GM23248 (cell line): ENCODE measurements at regions not wholly inside any gene's neighbourhood (a gene's known extent, or its start where the extent isn't known, plus 50 kb on each side); places are given as distances from the start of the nearest gene placed in this dataset.

Experiments
- DNase-seq: peaks from one replicate; pipeline ENCODE4 v3.0.0-alpha.2; 2015
- H2AFZ ChIP-seq: fragments of 200-600 bp; sonication (generic); 2 replicates; pipeline ENCODE4 v1.6.1; 2016; ENCODE audit warnings: antibody characterized with exemption
- H3F3A ChIP-seq: fragments of 200-600 bp; sonication (generic); 2 replicates; pipeline ENCODE4 v1.6.1; 2016; ENCODE audit warnings: mild to moderate bottlenecking, antibody characterized with exemption, mixed run types; ENCODE audit not compliant: insufficient read depth
- H3K27ac ChIP-seq: fragments of 200-600 bp; sonication (generic); 2 replicates; pipeline ENCODE4 v1.5.1; 2016; ENCODE audit warnings: mild to moderate bottlenecking
- H3K27me3 ChIP-seq: fragments of 200-600 bp; sonication (generic); replicated peaks from 2 replicates; pipeline ENCODE4 v1.6.1; 2016; ENCODE audit warnings: mild to moderate bottlenecking; ENCODE audit not compliant: insufficient read depth
- H3K36me3 ChIP-seq: fragments of 200-600 bp; sonication (generic); 2 replicates; pipeline ENCODE4 v1.6.1; 2016; ENCODE audit warnings: low read depth, mild to moderate bottlenecking
- H3K4me1 ChIP-seq: fragments of 200-600 bp; sonication (generic); 2 replicates; pipeline ENCODE4 v1.6.1; 2016; ENCODE audit warnings: mild to moderate bottlenecking; ENCODE audit not compliant: insufficient read depth
- H3K4me2 ChIP-seq: fragments of 200-600 bp; sonication (generic); one replicate; pipeline ENCODE4 v1.6.1; 2016; ENCODE audit warnings: mild to moderate bottlenecking; ENCODE audit not compliant: unreplicated experiment
- H3K4me3 ChIP-seq: fragments of 200-600 bp; sonication (generic); 2 replicates; pipeline ENCODE4 v1.5.1; 2016; ENCODE audit warnings: mild to moderate bottlenecking
- H3K79me2 ChIP-seq: fragments of 200-600 bp; sonication (generic); 2 replicates; pipeline ENCODE4 v1.6.1; 2016; ENCODE audit warnings: mild to moderate bottlenecking; ENCODE audit not compliant: insufficient read depth
- H3K9ac ChIP-seq: fragments of 200-600 bp; sonication (generic); 2 replicates; pipeline ENCODE4 v1.6.1; 2016; ENCODE audit warnings: mild to moderate bottlenecking
- H3K9me2 ChIP-seq: fragments of 200-600 bp; sonication (generic); 2 replicates; pipeline ENCODE4 v1.6.1; 2016; ENCODE audit warnings: mixed run types, mild to moderate bottlenecking, moderate library complexity; ENCODE audit not compliant: insufficient read depth
- H3K9me3 ChIP-seq: fragments of 200-600 bp; sonication (generic); one replicate; pipeline ENCODE4 v1.6.1; 2017; ENCODE audit warnings: low read depth
- H4K20me1 ChIP-seq: fragments of 200-600 bp; sonication (generic); 2 replicates; pipeline ENCODE4 v1.6.0; 2016; ENCODE audit not compliant: insufficient read depth
- EZH2 ChIP-seq: fragments of 200-600 bp; sonication (generic); IDR thresholded peaks from 2 replicates; pipeline ENCODE4 v1.6.1; 2018; ENCODE audit warnings: antibody characterized with exemption, mild to moderate bottlenecking; ENCODE audit not compliant: insufficient read depth, poor library complexity, severe bottlenecking
- EZH2phosphoT487 ChIP-seq: fragments of 200-600 bp; sonication (generic); IDR thresholded peaks from 2 replicates; pipeline ENCODE4 v1.6.1; 2018; ENCODE audit warnings: antibody characterized with exemption, moderate library complexity, mild to moderate bottlenecking, low read depth; ENCODE audit not compliant: insufficient read depth
- WGBS, 2 experiments: methylation state at CpG; one replicate each; pipeline ENCODE4 v1.1.6; 2015 to 2017; ENCODE audit warnings: low lambda C conversion rate in 2 of 2, low coverage in 1 of 2; ENCODE audit errors: missing lambda C conversion rate in 2 of 2; 5-methylcytosine and 5-hydroxymethylcytosine counted together
- in situ Hi-C: fragments of 300-500 bp; cut with MboI; formaldehyde crosslinking; loops from 2 replicates; pipeline ENCODE4 v1.15.0; 2020

DNA sequence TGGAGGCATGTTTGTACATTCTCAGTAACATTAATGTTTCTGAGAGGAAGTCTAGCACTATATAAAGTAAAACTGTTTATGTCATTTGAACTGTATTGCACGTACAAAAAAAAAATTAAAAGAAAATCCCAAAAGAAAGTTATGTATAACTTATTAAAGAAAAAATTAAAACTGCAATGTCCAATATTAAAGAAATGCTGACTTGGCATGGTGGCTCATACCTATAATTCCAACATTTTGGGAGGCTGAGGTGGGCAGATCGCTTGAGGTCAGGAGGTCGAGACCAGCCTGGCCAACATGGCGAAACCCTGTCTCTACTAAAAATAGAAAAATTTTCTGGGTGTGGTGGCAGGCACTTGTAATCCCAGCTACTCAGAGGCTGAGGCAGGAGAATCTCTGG, 178.7 kb upstream of the VIPR2 start:
- DNase-seq: no peak
- H3K4me3 ChIP-seq: no peak overlapping the region
- no peaks in the 10 kb centered on the region for H4K20me1 ChIP-seq
- TF ChIP-seq EZH2: no peak
- no peak for TF ChIP-seq EZH2phosphoT487
- no peaks in the 10 kb centered on the region for H3K36me3 ChIP-seq
- in situ Hi-C loops: no loop called here
- H2AFZ ChIP-seq: no peak overlapping the region
- no peaks in the 10 kb centered on the region for H3K9me3 ChIP-seq
- H3F3A ChIP-seq: peaks cover 5% of the 10 kb centered on the region; the same call in 1 of the 2 replicates
- WGBS, 2 experiments: 24 to 25% methylated on average over 4 of the region's 4 CpGs
- no peaks in the 10 kb centered on the region for H3K4me1 ChIP-seq
- H3K9ac ChIP-seq: no peak overlapping the region
- H3K9me2 ChIP-seq: no peaks in the 10 kb centered on the region
- no peaks in the 10 kb centered on the region for H3K27me3 ChIP-seq
- no peak overlapping the region for H3K27ac ChIP-seq
- H3K4me2 ChIP-seq: no peak overlapping the region
- no peaks in the 10 kb centered on the region for H3K79me2 ChIP-seq

GRCh38 chr7:159321278-159321677, 176.6 kb upstream of the VIPR2 start:
- no peak for DNase-seq
- Histone ChIP-seq H4K20me1 (no peaks in the 10 kb centered on the region), H2AFZ (no peak overlapping the region), H3K9ac (no peak overlapping the region), H3K4me1 (no peaks in the 10 kb centered on the region), H3K9me2 (no peaks in the 10 kb centered on the region), H3F3A (no peaks in the 10 kb centered on the region), H3K4me3 (no peak overlapping the region), H3K27ac (no peak overlapping the region), H3K79me2 (no peaks in the 10 kb centered on the region), H3K9me3 (no peaks in the 10 kb centered on the region), H3K4me2 (no peak overlapping the region), H3K27me3 (no peaks in the 10 kb centered on the region), H3K36me3 (no peaks in the 10 kb centered on the region)
- WGBS, 2 experiments: 2 to 5% methylated on average over 2 of the region's 2 CpGs
- TF ChIP-seq EZH2: no peak
- TF ChIP-seq EZH2phosphoT487: no peak
- in situ Hi-C loops: no loop called here

- no peaks in the 10 kb centered on the region for H3K4me1 ChIP-seq
- in situ Hi-C loops: no loop called here
- no peaks in the 10 kb centered on the region for H3K9me2 ChIP-seq
- H3K27me3 ChIP-seq: no peaks in the 10 kb centered on the region
- H2AFZ ChIP-seq: no peak overlapping the region
- no peaks in the 10 kb centered on the region for H4K20me1 ChIP-seq
- WGBS, 2 experiments: 6 to 9% methylated on average over 4 of the region's 4 CpGs
- no peak overlapping the region for H3K27ac ChIP-seq
- H3K79me2 ChIP-seq: no peaks in the 10 kb centered on the region
- H3K4me3 ChIP-seq: no peak overlapping the region
- H3K36me3 ChIP-seq: no peaks in the 10 kb centered on the region
- no peak for TF ChIP-seq EZH2
- TF ChIP-seq EZH2phosphoT487: no peak
- H3F3A ChIP-seq: no peaks in the 10 kb centered on the region
- H3K4me2 ChIP-seq: no peak overlapping the region
- no peak for DNase-seq
- no peaks in the 10 kb centered on the region for H3K9me3 ChIP-seq
- H3K9ac ChIP-seq: no peak overlapping the region
These were observed 174.2 kb upstream of the VIPR2 start for GRCh38 chr7:159318682-159319351.

DNA sequence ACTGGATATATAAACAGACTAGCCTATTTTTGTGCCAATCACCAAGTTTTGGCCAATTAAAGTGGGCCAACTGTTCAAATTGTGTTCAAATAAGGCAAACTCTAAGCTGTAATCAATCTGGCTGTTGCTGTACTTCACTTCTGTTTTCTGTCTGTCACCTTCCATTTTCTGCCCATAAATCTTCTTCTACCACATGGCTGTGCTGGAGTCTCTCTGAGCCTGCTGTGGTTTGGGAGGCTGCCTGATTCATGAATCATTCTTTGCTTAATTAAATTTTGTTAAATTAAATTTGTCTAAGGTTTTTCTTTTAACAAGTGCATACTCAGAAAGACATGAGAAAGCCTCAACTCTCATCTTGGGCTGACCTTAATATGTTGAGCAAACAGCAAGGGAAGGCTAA, 172.6 kb upstream of the VIPR2 start:
- Histone ChIP-seq H3K4me1 (no peaks in the 10 kb centered on the region), H3F3A (no peaks in the 10 kb centered on the region), H3K9me3 (no peaks in the 10 kb centered on the region), H2AFZ (no peak overlapping the region), H3K27me3 (no peaks in the 10 kb centered on the region), H3K36me3 (no peaks in the 10 kb centered on the region), H3K4me2 (no peak overlapping the region), H4K20me1 (no peaks in the 10 kb centered on the region), H3K79me2 (no peaks in the 10 kb centered on the region), H3K4me3 (no peak overlapping the region), H3K27ac (no peak overlapping the region), H3K9me2 (no peaks in the 10 kb centered on the region), H3K9ac (no peak overlapping the region)
- TF ChIP-seq EZH2: no peak
- in situ Hi-C loops: no loop called here
- DNase-seq: no peak

- DNase-seq: no peak
- Histone ChIP-seq H3K4me2 (no peak overlapping the region), H4K20me1 (no peaks in the 10 kb centered on the region), H3K79me2 (no peaks in the 10 kb centered on the region), H3K27ac (no peak overlapping the region), H3K27me3 (no peaks in the 10 kb centered on the region), H3K4me3 (no peak overlapping the region), H3F3A (no peaks in the 10 kb centered on the region), H3K9me3 (no peaks in the 10 kb centered on the region), H3K4me1 (no peaks in the 10 kb centered on the region), H3K9me2 (no peaks in the 10 kb centered on the region), H3K36me3 (no peaks in the 10 kb centered on the region), H2AFZ (no peak overlapping the region), H3K9ac (no peak overlapping the region)
- no peak for TF ChIP-seq EZH2phosphoT487
- no peak for TF ChIP-seq EZH2
- in situ Hi-C loops: no loop called here
- 36 to 41% methylated on average over 1 of the region's 1 CpG for WGBS, 2 experiments
These were observed 166.5 kb upstream of the VIPR2 start for GRCh38 chr7:159311172-159311494.
